Peyer's patch (tissue), 4 donors: ENCODE measurements at regions not wholly inside any gene's neighbourhood (a gene's known extent, or its start where the extent isn't known, plus 50 kb on each side); places are given as distances from the start of the nearest gene placed in this dataset.

ENCODE experiments used
- DNase-seq, 3 donors: peaks; one replicate each; pipeline ENCODE4 v3.0.0-alpha.2; 2017 to 2019
- H3K27ac ChIP-seq, 4 donors: fragments of 200-600 bp; sonication (generic); one replicate each; pipeline ENCODE4 v1.5.1; 2016 to 2019
- H3K27me3 ChIP-seq, 2 donors: fragments of 200-600 bp; sonication (generic); one replicate each; pipeline ENCODE4 v1.5.1; 2019
- H3K36me3 ChIP-seq, 3 donors: fragments of 200-600 bp; sonication (generic); one replicate each; pipeline ENCODE4 v1.5.1; 2016 to 2019
- H3K4me1 ChIP-seq, 4 donors: fragments of 200-600 bp; sonication (generic); one replicate each; pipeline ENCODE4 v1.5.1; 2016 to 2019
- H3K4me3 ChIP-seq, 4 donors: fragments of 200-600 bp; sonication (generic); 1 replicate in 3 of 4; 2 replicates in 1 of 4; pipeline ENCODE4 v1.5.1; 2016 to 2019; ENCODE audit warnings: mild to moderate bottlenecking in 1 of 4
- H3K9me3 ChIP-seq, 4 donors: fragments of 200-600 bp; sonication (generic); one replicate each; pipeline ENCODE4 v1.5.1; 2016 to 2019; ENCODE audit warnings: mild to moderate bottlenecking in 1 of 4
- CTCF ChIP-seq, 6 experiments: fragments of 450-650 bp in 4 of 6; fragments of 200-600 bp in 2 of 6; sonication (generic) in 1 of 6; IDR thresholded peaks; one replicate each; pipeline ENCODE4 v1.5.1; 2017 to 2019; ENCODE audit warnings: antibody characterized with exemption in 6 of 6, mild to moderate bottlenecking in 3 of 6, moderate library complexity in 1 of 6
- POLR2A ChIP-seq, 2 donors: fragments of 450-650 bp; IDR thresholded peaks; one replicate each; pipeline ENCODE4 v1.5.1; 2017; ENCODE audit warnings: antibody characterized with exemption in 2 of 2, mild to moderate bottlenecking in 2 of 2, moderate library complexity in 2 of 2

- DNase-seq = no peak
- Histone ChIP-seq H3K4me1 (no peaks in the 10 kb centered on the region), H3K27ac (no peak overlapping the region), H3K27me3 (no peaks in the 10 kb centered on the region), H3K4me3 (no peak overlapping the region), H3K9me3 (no peaks in the 10 kb centered on the region), H3K36me3 (no peaks in the 10 kb centered on the region)
- no peak for TF ChIP-seq POLR2A (IDR thresholded peaks at IDR 0.05)
- TF ChIP-seq CTCF (IDR thresholded peaks at IDR 0.05) = no peak
These were observed 335.1 kb upstream of the SKOR2 start for GRCh38 chr18:47586418-47587070.

DNA sequence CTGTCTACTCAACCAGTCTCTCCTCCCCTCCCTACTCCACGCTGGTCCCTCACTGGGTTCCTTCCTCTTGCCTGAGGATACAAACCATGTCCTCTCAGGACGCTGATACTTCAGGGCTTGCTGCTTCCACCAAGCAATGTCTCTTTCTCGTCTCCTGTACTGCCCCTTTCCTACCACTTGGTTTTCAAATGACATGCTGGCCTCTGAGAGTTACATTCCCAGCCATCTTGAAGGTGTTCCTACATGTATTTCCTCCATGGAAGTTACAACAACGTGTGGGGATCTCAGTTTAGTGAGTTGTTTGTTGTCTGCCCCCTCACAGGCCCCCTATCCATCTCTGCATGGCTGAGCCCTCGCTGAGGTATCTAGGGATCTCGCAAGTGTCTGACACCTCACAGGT is 334.5 kb upstream of the SKOR2 start:
- no peak overlapping the region for H3K27ac ChIP-seq
- TF ChIP-seq POLR2A (IDR thresholded peaks at IDR 0.05) = no peak
- TF ChIP-seq CTCF (IDR thresholded peaks at IDR 0.05) = no peak
- no peak overlapping the region for H3K4me3 ChIP-seq
- H3K4me1 ChIP-seq = no peaks in the 10 kb centered on the region
- H3K27me3 ChIP-seq = no peaks in the 10 kb centered on the region
- no peaks in the 10 kb centered on the region for H3K9me3 ChIP-seq
- no peaks in the 10 kb centered on the region for H3K36me3 ChIP-seq
- DNase-seq = no peak

DNA sequence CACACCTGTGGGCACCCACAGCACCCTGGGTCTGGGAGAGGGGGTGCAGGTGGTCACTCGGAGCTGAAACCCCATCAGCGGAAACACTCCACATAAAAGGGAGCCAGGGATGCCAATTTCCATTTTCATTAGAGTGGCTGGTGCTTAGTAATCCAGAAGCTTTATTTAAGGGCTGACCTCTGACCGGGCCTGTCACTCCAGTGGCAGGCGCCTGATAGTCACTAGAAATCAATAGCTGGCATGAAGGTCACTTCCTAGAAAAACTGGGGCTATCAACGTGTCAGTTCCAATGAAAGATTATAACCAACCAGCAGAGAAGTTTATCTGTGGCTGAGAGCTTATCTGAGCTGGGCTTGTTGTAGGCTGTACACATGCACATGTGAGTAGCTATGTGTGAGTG is 333.7 kb upstream of the SKOR2 start:
- no peaks in the 10 kb centered on the region for H3K9me3 ChIP-seq
- no peaks in the 10 kb centered on the region for H3K36me3 ChIP-seq
- no peak for DNase-seq
- no peaks in the 10 kb centered on the region for H3K4me1 ChIP-seq
- H3K27me3 ChIP-seq = no peaks in the 10 kb centered on the region
- H3K27ac ChIP-seq = no peak overlapping the region
- no peak for TF ChIP-seq POLR2A (IDR thresholded peaks at IDR 0.05)
- TF ChIP-seq CTCF (IDR thresholded peaks at IDR 0.05) = no peak
- no peak overlapping the region for H3K4me3 ChIP-seq

DNA sequence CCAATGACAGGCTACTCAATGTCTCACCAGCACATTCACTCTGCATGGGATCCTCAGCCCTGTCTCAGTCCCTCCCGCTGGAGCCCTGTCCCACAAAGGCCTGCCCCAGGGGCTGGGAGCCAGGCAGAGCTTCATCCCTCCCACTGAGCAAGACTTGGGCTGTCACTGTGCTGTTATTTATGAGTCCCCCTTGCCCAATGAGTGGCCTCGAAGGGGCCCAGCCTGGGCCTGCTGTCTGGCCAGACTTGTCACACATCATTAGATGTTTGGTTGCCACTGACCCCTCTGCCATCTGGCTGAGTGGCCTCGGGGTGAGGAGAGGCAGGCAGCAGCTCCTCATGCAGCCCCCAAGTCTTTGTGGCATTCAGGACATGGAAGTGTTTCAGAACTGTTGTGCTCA is 330.6 kb upstream of the SKOR2 start:
- H3K4me1 ChIP-seq = no peaks in the 10 kb centered on the region
- H3K9me3 ChIP-seq = no peaks in the 10 kb centered on the region
- TF ChIP-seq CTCF (IDR thresholded peaks at IDR 0.05) (no peak), POLR2A (IDR thresholded peaks at IDR 0.05) (no peak)
- DNase-seq = no peak
- no peaks in the 10 kb centered on the region for H3K36me3 ChIP-seq
- no peak overlapping the region for H3K4me3 ChIP-seq
- no peak overlapping the region for H3K27ac ChIP-seq
- H3K27me3 ChIP-seq = no peaks in the 10 kb centered on the region

DNA sequence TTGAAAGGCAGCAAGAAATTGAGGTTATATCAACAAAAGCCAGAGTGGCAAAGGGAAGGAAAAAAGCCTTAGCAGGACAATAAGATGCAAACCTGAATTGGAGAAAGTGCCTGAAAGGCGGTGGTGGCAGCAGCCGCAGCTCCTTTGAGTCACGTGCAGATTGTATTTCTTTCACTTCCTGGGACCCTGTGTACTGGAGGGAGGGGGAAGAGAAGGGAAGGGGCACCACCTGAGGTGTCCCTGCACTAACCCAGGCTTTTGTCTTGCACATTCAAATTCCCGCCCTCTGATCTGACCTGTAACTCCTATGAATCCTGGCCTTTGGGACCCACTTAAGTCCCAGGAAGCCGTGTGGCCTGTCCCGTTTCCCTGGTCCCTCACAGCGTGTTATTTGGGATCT is 326.1 kb upstream of the SKOR2 start:
- no peaks in the 10 kb centered on the region for H3K4me1 ChIP-seq
- H3K36me3 ChIP-seq = no peaks in the 10 kb centered on the region
- H3K27ac ChIP-seq = no peak overlapping the region
- H3K27me3 ChIP-seq = no peaks in the 10 kb centered on the region
- no peak overlapping the region for H3K4me3 ChIP-seq
- DNase-seq = no peak
- TF ChIP-seq POLR2A (IDR thresholded peaks at IDR 0.05) = no peak
- TF ChIP-seq CTCF (IDR thresholded peaks at IDR 0.05) = no peak
- H3K9me3 ChIP-seq = no peaks in the 10 kb centered on the region

DNA sequence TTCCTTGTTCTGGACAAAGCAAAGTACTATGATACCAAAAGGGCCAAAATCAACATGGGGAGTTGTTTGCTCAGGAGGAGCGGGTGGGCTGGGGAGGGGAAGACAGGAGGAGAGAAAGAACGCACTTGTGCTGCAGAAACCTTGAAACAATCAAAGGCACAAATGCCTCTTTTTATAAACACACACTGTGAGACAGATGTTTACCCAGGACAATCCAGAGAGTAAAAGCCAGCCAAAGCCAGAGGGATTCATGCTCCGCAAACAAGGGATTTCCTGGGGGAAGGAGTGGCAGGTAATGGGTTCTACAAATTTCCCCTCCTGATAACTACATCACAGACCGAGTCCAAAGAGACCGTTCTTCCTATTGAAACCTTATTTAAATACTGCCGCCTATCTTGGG is 323.5 kb upstream of the SKOR2 start:
- Histone ChIP-seq H3K4me1 (no peaks in the 10 kb centered on the region), H3K9me3 (no peaks in the 10 kb centered on the region), H3K27ac (no peak overlapping the region), H3K27me3 (no peaks in the 10 kb centered on the region), H3K4me3 (no peak overlapping the region), H3K36me3 (no peaks in the 10 kb centered on the region)
- no peak for DNase-seq
- TF ChIP-seq CTCF (IDR thresholded peaks at IDR 0.05) (no peak), POLR2A (IDR thresholded peaks at IDR 0.05) (no peak)
